Upper lobe of right lung (tissue), 1 donor: ENCODE measurements at regions not wholly inside any gene's neighbourhood (a gene's known extent, or its start where the extent isn't known, plus 50 kb on each side); places are given as distances from the start of the nearest gene placed in this dataset.

Experiments
- ATAC-seq: fragments of 200-7000 bp; cut with Tn5 transposase; one replicate; pipeline ENCODE4 v1.9.1; 2020; ENCODE audit warnings: mild to moderate bottlenecking, moderate library complexity
- DNase-seq: peaks from one replicate; pipeline ENCODE4 v3.0.0-alpha.2; 2020
- H3K27ac ChIP-seq: fragments of 200-600 bp; one replicate; pipeline ENCODE4 v1.8.0; 2022
- H3K27me3 ChIP-seq: fragments of 200-600 bp; one replicate; pipeline ENCODE4 v1.8.0; 2022; ENCODE audit warnings: mild to moderate bottlenecking
- H3K36me3 ChIP-seq: fragments of 200-600 bp; one replicate; pipeline ENCODE4 v1.8.0; 2022
- H3K4me1 ChIP-seq: fragments of 200-600 bp; one replicate; pipeline ENCODE4 v1.8.0; 2022
- H3K4me3 ChIP-seq: fragments of 200-600 bp; one replicate; pipeline ENCODE4 v1.8.0; 2022; ENCODE audit warnings: mild to moderate bottlenecking
- H3K9me3 ChIP-seq: fragments of 200-600 bp; one replicate; pipeline ENCODE4 v1.8.0; 2022
- CTCF ChIP-seq: fragments of 200-600 bp; IDR thresholded peaks from one replicate; pipeline ENCODE4 v1.8.0; 2022; ENCODE audit warnings: antibody characterized with exemption
- intact Hi-C: fragments of 100-400 bp; cut with DNase I; formaldehyde crosslinking; loops from one replicate; pipeline ENCODE4 v1.11.0; 2022
- donor health status: DM: no; HTN: yes; CAD: no; lungs with severe emphysema.

GRCh38 chr4:161002386-161002785 lies 1161.4 kb downstream of the FSTL5 start:
- H3K9me3 ChIP-seq, result no peaks in the 10 kb centered on the region
- no peaks in the 10 kb centered on the region for H3K4me1 ChIP-seq
- DNase-seq (no peak), ATAC-seq (no peak)
- no peak overlapping the region for H3K4me3 ChIP-seq
- no peak for TF ChIP-seq CTCF
- no peak overlapping the region for H3K27ac ChIP-seq
- no peaks in the 10 kb centered on the region for H3K36me3 ChIP-seq
- intact Hi-C loops, result no loop called here
- H3K27me3 ChIP-seq, result no peaks in the 10 kb centered on the region

- Histone ChIP-seq H3K36me3 (no peaks in the 10 kb centered on the region), H3K9me3 (no peaks in the 10 kb centered on the region), H3K4me1 (no peaks in the 10 kb centered on the region), H3K27ac (no peak overlapping the region), H3K27me3 (no peaks in the 10 kb centered on the region), H3K4me3 (no peak overlapping the region)
- intact Hi-C loops, result no loop called here
- ATAC-seq, result peak; percentile 24
- DNase-seq, result no peak
- TF ChIP-seq CTCF, result no peak
Observed at GRCh38 chr4:161003418-161004057, 1160.3 kb downstream of the FSTL5 start.

GRCh38 chr4:161005746-161006145 lies 1158.1 kb downstream of the FSTL5 start:
- Histone ChIP-seq H3K36me3 (no peaks in the 10 kb centered on the region), H3K9me3 (no peaks in the 10 kb centered on the region), H3K4me3 (no peak overlapping the region), H3K4me1 (no peaks in the 10 kb centered on the region), H3K27ac (no peak overlapping the region), H3K27me3 (no peaks in the 10 kb centered on the region)
- no peak for TF ChIP-seq CTCF
- DNase-seq (no peak), ATAC-seq (no peak)
- intact Hi-C loops, result no loop called here

GRCh38 chr4:161008527-161008926 lies 1155.3 kb downstream of the FSTL5 start:
- DNase-seq (no peak), ATAC-seq (no peak)
- no peak for TF ChIP-seq CTCF
- Histone ChIP-seq H3K27ac (no peak overlapping the region), H3K36me3 (no peaks in the 10 kb centered on the region), H3K4me1 (no peaks in the 10 kb centered on the region), H3K9me3 (no peaks in the 10 kb centered on the region), H3K27me3 (no peaks in the 10 kb centered on the region), H3K4me3 (no peak overlapping the region)
- intact Hi-C loops, result no loop called here

GRCh38 chr4:161010227-161010626 lies 1153.6 kb downstream of the FSTL5 start:
- intact Hi-C loops, result no loop called here
- no peak overlapping the region for H3K4me3 ChIP-seq
- no peak for ATAC-seq
- H3K36me3 ChIP-seq, result no peaks in the 10 kb centered on the region
- no peak overlapping the region for H3K27ac ChIP-seq
- no peaks in the 10 kb centered on the region for H3K9me3 ChIP-seq
- H3K4me1 ChIP-seq, result no peaks in the 10 kb centered on the region
- no peak for DNase-seq
- TF ChIP-seq CTCF, result no peak
- H3K27me3 ChIP-seq, result no peaks in the 10 kb centered on the region
